ENCODE measurements at regions not wholly inside any gene's neighbourhood (a gene's known extent, or its start where the extent isn't known, plus 50 kb on each side); places are given as distances from the start of the nearest gene placed in this dataset.

- TF ChIP-seq SRF (IDR thresholded peaks at IDR 0.05; ENCODE audit: low read depth, low read length): no peak
- no peak for TF ChIP-seq SUZ12 (IDR thresholded peaks at IDR 0.05; ENCODE audit: low read length)
These were observed 128.9 kb upstream of the TRPC5 start (continued) for GRCh38 chrX:112211459-112211858.
